ENCODE measurements at regions not wholly inside any gene's neighbourhood (a gene's known extent, or its start where the extent isn't known, plus 50 kb on each side); places are given as distances from the start of the nearest gene placed in this dataset.

DNA sequence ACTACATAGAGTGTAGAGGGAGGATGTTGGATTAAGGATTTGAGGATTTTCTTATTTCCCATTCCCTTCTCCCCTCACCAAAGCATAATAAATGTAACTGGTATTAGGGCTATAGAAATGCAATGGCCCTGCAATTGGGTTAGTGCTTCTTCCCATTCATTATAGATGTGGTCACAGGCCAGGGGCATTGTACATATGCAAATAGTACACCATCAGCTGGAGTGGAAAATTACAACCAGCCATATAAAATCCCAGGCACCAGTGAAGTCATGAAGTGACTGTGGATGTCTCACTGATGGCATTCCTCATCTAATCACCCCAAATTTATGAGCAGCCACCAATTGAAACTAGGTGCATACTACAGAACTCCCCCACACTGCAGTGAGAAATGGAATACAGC lies 105.9 kb downstream of the PLK2 start:
- TF ChIP-seq, protein P1, sequence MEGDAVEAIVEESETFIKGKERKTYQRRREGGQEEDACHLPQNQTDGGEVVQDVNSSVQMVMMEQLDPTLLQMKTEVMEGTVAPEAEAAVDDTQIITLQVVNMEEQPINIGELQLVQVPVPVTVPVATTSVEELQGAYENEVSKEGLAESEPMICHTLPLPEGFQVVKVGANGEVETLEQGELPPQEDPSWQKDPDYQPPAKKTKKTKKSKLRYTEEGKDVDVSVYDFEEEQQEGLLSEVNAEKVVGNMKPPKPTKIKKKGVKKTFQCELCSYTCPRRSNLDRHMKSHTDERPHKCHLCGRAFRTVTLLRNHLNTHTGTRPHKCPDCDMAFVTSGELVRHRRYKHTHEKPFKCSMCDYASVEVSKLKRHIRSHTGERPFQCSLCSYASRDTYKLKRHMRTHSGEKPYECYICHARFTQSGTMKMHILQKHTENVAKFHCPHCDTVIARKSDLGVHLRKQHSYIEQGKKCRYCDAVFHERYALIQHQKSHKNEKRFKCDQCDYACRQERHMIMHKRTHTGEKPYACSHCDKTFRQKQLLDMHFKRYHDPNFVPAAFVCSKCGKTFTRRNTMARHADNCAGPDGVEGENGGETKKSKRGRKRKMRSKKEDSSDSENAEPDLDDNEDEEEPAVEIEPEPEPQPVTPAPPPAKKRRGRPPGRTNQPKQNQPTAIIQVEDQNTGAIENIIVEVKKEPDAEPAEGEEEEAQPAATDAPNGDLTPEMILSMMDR (IDR thresholded peaks at IDR 0.05) = no peak
- no peak for TF ChIP-seq POLR2AphosphoS5 (IDR thresholded peaks at IDR 0.05)
- no peak for TF ChIP-seq POLR2A (IDR thresholded peaks at IDR 0.05)

DNA sequence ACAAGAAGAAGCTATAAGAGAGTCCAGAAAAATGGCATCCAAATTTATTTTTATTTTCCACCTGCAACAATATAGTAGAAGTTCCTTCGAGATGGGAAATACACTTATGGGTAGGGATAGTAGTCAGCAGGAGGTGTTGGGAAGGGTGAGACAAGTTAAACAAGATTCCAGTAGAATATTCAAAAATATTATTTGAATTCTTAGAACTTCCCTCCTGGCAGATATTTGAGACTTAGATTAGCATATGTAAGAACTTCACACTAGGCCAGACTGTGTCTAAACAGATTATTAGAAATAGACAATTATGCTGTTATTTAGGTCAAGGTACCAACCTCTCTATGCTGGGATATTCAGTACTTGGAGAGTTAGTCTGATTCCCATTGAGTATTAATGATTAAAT lies 108.7 kb downstream of the PLK2 start:
- Histone ChIP-seq H3K9me3 (peaks cover 0 to 4% of the 10 kb centered on the region in 2 donors), H3K4me3 (no peak overlapping the region), H3K27ac (no peak overlapping the region), H3K27me3 (no peaks in the 10 kb centered on the region), H3K36me3 (no peaks in the 10 kb centered on the region), H3K4me1 (no peaks in the 10 kb centered on the region)
- TF ChIP-seq POLR2AphosphoS5 (IDR thresholded peaks at IDR 0.05) = no peak
- intact Hi-C loops (cut with DNase I; ENCODE audit: low total_unique reads) = no loop called here
- DNase-seq (ENCODE audit: low spot score in 2 of 2) = no peak

More for the DNA sequence above, 105.9 kb downstream of the PLK2 start:
- no peak for DNase-seq (ENCODE audit: low spot score in 2 of 2)
- H3K27me3 ChIP-seq = no peaks in the 10 kb centered on the region
- H3K4me3 ChIP-seq = no peak overlapping the region
- no peaks in the 10 kb centered on the region for H3K36me3 ChIP-seq
- H3K9me3 ChIP-seq = no peaks in the 10 kb centered on the region
- peaks cover 0 to 5% of the 10 kb centered on the region in 2 donors for H3K4me1 ChIP-seq
- H3K27ac ChIP-seq = no peak overlapping the region
- intact Hi-C loops (cut with DNase I; ENCODE audit: low total_unique reads) = no loop called here

DNA sequence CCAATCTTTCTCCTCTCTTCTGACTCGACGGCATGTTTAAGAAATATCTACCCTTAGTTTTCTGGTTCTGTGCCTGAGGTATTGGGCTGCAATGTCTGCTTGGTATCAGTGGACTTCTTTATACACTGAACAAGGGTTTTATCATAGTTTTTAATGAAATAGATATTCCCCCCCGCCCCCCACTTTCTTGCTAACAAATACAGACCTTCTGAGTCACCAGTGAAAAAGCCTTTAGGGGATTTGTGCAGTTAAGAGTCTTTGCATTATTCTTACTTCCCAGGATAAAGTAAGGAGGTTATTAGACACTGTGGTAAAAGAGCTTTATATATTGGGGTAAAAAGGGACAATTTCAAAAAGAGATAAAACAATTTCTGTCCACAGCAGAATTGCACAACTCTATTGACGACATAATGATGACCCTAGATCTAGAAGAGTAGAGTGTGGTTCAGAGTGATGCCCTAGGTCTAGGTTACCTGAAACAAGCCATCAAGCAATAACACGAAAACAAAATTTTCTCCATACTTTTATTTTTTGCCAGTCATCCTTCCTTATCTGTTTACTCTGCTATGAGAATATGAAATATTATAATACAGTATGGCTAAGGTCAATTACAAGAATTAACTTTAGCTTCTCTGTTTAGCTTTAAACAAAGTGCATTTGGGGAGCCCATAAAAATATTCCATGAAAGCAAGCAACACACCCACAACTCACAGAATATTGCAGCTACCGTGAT lies 110.7 kb downstream of the PLK2 start:
- intact Hi-C loops (cut with DNase I; ENCODE audit: low total_unique reads) = no loop called here

DNA sequence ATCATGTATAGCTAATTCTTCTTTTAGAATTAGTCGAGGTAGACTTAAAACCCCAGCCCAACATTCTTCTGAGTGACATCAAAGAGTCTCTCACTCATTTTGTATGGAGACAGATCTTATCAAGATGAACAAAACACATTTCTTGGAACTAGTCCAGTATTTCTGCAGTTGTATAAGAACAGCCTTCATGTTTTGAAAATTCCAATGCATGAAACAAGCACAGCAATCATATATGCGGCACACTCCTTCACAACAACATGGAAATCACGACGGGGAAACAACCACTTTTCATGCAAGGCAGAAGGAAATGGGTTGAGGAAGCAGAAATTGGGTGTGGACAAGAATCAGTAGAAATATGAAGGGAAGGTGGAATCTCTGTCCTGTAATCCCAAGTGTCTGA lies 113.8 kb downstream of the PLK2 start:
- H3K9me3 ChIP-seq = peaks cover 0 to 4% of the 10 kb centered on the region in 2 donors
- H3K27me3 ChIP-seq = no peaks in the 10 kb centered on the region
- no peak for DNase-seq (ENCODE audit: low spot score in 2 of 2)
- TF ChIP-seq POLR2A (IDR thresholded peaks at IDR 0.05) = no peak
- TF ChIP-seq POLR2AphosphoS5 (IDR thresholded peaks at IDR 0.05) = no peak
- TF ChIP-seq, protein P1 (IDR thresholded peaks at IDR 0.05) = no peak
- intact Hi-C loops (cut with DNase I; ENCODE audit: low total_unique reads) = no loop called here
- no peak overlapping the region for H3K4me3 ChIP-seq
- H3K36me3 ChIP-seq = no peaks in the 10 kb centered on the region
- H3K4me1 ChIP-seq = no peaks in the 10 kb centered on the region
- no peak overlapping the region for H3K27ac ChIP-seq

More for the DNA sequence above, 110.7 kb downstream of the PLK2 start:
- Histone ChIP-seq H3K27ac (no peak overlapping the region), H3K9me3 (peaks cover 0 to 4% of the 10 kb centered on the region in 2 donors), H3K27me3 (no peaks in the 10 kb centered on the region), H3K4me3 (no peak overlapping the region), H3K4me1 (no peaks in the 10 kb centered on the region), H3K36me3 (no peaks in the 10 kb centered on the region)
- TF ChIP-seq POLR2AphosphoS5 (IDR thresholded peaks at IDR 0.05) = no peak
- no peak for TF ChIP-seq POLR2A (IDR thresholded peaks at IDR 0.05)
- TF ChIP-seq, protein P1 (IDR thresholded peaks at IDR 0.05) = no peak
- no peak for DNase-seq (ENCODE audit: low spot score in 2 of 2)

DNA sequence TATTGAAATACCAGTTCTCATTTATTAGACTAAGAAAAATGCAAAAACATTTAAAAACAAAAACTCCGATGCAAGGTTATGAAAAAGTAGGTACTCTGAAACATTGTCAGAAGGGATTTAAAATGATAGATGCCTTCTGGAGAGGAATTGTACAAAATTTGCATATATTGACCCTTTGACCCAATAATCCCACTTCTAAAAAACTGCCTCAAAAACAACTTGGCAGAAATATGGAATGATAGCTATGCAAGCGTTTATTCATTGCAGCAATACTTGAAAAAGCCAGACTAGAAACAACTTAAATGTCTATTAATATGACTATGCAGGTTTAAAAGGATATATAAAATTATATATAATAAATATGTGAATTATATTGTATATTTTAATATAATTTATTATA lies 118.4 kb downstream of the PLK2 start:
- no peak overlapping the region for H3K4me3 ChIP-seq
- H3K36me3 ChIP-seq = no peaks in the 10 kb centered on the region
- H3K27ac ChIP-seq = no peak overlapping the region
- H3K9me3 ChIP-seq = peaks cover 0 to 2% of the 10 kb centered on the region in 2 donors
- intact Hi-C loops (cut with DNase I; ENCODE audit: low total_unique reads) = no loop called here
- DNase-seq (ENCODE audit: low spot score in 2 of 2) = no peak
- no peaks in the 10 kb centered on the region for H3K4me1 ChIP-seq
- no peak for TF ChIP-seq POLR2AphosphoS5 (IDR thresholded peaks at IDR 0.05)
- TF ChIP-seq, protein P1 (IDR thresholded peaks at IDR 0.05) = no peak
- TF ChIP-seq POLR2A (IDR thresholded peaks at IDR 0.05) = no peak
- no peaks in the 10 kb centered on the region for H3K27me3 ChIP-seq

Data from breast epithelium (tissue), 4 donors.